COLO668 (cell line): ENCODE measurements at regions not wholly inside any gene's neighbourhood (a gene's known extent, or its start where the extent isn't known, plus 50 kb on each side); places are given as distances from the start of the nearest gene placed in this dataset.
"Not testable (repeated sequence)": the region's sequence is repeated elsewhere in the genome, so short reads cannot be mapped to it uniquely, and the experiment has no call there.

Experiments used
- DNase-seq: peaks from one replicate; lab custom pipeline; 2025; ENCODE audit not compliant: unreplicated experiment; lab: John Stamatoyannopoulos, UW

DNA sequence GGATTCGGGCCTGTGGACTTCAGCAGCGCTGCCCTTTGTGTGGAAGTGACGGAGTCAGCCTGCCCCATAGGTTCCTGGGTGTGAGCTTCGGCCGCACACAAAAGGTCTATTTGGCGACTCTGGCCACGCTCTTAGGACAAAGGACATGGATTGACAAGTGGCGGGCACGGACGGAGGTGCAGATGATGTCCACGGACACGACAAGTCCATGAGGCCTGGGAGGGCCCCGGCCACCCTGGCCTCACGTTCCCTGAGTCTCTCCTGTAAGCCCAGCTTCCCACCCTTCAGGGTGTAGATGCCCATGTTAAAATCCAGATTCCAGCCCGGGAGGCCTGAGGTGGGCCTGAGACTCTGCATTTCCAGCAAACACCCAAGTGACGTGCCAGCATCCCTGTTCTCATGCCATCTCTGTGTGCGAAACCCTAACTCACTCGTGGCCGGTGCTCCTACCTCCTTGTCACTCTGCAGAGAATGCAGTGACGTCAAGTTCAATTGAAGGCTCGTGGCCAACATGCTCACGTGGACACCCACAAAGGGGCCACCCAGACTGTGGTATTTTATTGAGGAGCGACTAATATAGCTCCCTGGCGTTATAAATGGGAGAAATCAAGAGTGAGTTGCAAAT lies 111.7 kb downstream of the RTP5 start:
- DNase-seq = no peak

DNA sequence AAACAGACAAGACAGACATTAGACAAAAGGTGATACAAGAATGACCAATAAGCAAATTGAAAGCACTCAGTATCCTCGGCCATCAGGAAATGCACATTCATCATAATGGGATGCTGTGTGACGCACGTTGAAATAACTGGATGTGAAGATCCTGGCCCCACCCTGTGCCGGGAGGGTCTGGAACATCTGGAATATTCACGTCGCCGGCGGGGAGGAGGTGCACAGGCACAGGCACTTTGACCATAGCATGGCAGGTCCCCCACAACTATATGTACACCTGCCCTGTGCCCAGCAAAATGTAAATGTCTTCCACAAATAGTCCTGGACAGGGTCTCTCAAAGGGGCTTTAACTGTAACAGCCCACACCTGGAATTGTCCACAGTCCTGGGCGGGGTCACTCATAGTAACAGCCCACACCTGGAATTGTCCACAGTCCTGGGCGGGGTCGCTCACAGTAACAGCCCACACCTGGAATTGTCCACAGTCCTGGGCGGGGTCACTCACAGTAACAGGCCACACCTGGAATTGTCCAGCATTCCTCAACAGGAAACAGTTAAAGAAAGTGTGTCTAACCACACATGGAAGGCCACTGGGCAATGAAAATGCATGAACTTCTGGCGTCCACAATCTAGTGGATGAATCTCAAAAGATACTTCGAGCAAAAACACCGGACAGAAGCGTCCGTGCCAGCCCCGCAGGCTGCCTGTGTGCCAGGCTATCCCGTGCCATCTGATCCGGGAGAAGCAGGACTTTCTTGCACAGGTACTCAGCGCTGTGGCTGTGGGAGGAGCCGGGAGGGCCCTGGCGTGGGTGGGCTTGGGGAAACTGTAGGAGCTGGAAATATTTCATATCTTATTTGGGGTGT lies 113.4 kb downstream of the RTP5 start:
- DNase-seq = no peak

DNA sequence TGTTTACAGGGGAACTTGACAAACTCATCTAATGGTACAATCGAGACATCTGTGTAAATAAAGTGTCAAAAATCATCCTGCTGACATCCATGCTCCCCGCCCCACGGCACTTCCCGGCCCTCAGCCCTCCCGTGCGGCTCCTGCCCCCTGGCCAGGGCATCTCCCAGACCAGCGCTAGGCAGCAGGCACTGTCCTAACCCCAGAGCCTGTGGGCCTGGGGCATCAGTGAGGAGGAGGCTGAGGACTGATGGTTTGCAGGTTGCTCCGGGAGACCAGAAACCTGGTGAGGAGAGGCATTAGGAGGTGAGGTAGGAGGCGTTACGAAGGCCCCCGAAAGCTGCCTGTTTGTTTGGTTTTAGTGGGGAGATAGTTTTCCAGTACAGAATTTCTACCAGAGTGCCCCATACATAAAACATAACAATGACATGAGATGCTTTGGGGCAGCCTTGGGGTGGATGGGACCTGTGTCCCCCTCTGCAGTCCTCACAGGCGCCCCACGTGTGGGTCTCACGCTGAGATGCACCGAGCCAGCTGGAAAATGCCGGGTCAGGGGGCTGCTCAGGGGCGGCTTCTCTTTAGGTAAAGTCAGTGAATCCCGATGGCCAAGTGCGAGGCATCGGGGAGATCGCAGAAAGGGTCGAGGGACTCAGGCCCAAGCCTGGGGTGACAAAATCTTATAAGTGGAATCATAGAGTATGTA lies 114.2 kb downstream of the RTP5 start:
- no peak for DNase-seq

DNA sequence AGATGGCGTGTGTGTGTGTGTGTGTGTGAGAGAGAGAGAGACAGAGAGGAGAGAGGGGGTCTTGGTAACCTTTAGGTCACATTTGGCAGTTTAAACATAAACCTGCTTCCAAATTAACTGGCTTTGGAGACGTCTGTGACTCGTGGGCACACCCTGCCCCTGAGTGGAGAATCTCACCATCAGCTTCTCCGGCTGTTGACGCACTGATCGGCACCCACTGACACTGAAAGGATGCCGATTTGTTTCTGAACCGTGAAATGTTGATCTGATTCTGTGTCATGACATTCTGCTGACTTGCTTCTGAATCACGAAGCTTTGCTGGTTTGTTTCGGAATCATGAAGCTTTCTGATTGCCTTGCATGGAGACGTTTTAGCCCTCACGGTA lies 114.7 kb downstream of the RTP5 start:
- DNase-seq = no peak

DNA sequence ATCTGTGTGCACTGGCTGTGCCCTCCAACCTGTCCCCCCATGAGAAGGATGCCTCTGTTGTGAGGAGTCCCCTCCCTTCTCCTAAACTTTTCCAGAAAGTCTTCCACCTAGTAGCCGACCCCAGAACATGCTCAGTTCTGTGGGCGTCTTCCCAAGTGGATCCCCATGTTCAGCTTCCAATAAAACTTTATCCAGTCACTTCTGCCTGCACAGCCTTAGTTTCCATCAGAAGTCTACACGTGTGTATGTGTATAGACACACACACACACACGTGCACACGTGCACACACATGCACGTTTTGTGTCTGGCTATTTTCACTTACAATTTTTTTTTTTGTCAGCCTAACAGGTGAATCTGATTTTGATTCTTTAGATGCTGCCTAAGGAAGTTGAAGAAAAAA lies 115.1 kb downstream of the RTP5 start:
- DNase-seq = no peak

DNA sequence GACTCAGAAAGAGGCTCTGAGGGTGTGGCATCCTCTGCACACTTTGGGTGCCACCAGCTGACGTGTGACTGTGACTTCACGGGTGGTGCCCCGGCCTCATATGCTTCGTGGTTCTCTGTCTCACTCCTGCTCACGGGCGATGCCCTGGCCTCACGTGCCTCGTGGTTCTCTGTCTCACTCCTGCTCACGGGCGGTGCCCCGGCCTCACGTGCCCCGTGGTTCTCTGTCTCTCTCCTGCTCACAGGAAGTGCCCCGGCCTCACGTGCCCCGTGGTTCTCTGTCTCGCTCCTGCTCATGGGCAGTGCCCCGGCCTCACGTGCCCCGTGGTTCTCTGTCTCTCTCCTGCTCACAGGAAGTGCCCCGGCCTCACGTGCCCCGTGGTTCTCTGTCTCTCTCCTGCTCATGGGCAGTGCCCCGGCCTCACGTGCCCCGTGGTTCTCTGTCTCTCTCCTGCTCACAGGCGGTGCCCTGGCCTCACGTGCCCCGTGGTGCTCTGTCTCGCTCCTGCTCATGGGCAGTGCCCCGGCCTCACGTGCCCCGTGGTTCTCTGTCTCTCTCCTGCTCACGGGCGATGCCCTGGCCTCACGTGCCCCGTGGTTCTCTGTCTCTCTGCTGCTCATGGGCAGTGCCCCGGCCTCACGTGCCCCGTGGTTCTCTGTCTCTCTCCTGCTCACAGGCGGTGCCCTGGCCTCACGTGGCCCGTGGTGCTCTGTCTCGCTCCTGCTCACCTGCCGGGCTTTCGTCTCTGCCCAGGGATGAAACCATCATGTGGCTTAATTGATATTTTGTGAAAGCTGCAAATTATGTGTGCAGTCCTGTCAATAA lies 115.8 kb downstream of the RTP5 start:
- not testable (repeated sequence) for DNase-seq

DNA sequence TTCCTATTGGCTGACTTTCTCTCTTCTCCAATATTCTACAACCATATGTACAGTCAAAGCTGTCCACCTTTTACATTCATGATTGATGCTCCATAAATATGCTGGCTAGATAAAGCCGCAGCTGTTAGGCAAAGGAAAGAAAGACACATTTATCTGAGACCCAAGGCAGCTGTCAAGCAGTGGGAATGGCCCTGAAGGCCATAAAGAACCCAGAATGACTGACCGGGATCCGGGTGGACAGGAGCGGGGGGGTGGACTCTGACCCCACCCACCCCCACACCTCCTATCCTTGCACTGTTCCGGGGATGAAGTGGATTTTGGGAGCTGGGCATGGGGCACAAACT lies 116.4 kb downstream of the RTP5 start:
- DNase-seq = no peak

DNA sequence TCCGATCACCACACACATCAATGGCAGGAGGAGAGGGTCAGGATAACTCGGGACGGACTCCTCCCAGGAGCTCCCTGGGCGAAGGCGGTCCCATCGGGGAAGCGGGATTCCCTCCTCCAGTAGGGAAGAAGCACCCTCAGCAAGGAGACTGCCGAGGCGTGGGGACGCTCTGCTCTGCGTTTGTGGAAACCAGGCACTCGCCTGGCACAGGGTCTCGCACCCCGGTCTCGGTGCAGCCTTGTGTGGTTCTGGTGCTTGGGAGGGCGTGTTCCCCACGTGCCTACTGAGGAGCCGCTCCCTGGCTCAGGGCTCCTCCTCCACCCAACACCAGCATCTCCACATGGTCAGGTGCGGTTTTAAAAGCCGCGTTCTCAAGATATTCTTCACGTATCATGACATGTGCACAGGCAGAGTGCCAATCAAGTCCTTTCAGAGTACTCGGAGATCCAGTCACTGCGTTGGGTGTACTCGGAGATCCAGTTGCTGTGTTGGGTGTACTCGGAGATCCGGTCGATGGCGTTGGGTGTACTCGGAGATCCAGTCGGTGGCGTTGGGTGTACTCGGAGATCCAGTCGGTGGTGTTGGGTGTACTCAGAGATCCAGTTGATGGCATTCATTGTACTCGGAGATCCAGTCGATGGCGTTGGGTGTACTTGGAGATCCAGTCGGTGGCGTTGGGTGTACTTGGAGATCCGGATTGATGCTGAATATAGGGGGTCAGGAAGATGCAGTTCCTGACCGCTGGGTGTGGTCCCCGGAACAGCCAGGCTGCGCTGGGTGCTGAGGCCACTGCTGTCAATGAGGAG lies 117.5 kb downstream of the RTP5 start:
- DNase-seq = no peak

DNA sequence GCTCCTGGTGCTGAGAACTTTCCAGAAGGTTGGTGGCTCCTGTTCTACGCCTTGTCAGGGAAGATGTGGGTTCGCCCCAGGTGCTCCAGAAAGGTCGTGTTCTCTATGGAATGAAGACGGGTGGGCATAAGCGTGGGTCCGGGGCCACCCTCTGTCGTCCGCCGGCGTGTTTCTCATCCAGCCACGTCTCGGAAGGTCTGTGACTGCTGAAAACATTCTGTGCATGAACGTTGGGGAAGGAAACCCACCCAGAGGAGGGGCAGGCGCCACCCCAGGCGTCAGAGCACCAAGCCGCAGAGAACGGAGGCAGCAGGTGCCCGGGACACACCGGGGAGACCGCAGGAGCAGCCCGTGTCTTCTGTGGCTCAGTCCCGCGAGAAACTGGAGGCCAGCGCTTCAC lies 118.2 kb downstream of the RTP5 start:
- no peak for DNase-seq

DNA sequence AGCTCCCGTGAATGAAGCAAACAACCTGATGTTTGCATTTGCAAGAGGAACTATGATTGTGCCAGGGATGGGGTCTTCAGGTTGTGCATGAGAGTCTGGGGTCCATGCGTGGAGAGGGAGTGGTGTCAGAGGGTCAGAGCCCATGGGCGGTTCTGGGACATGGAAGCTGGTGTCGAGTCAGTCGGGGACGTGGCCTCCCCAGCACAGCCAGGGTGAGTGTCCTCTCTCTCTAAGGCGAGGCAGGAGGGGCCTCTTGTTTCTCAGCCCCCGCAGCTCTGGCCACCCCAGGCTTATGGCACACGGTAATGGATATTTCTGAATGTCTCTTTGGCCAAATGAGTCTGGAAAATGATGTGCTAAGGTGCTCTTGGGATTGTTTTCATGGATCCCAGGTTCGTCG lies 118.6 kb downstream of the RTP5 start:
- DNase-seq = no peak

DNA sequence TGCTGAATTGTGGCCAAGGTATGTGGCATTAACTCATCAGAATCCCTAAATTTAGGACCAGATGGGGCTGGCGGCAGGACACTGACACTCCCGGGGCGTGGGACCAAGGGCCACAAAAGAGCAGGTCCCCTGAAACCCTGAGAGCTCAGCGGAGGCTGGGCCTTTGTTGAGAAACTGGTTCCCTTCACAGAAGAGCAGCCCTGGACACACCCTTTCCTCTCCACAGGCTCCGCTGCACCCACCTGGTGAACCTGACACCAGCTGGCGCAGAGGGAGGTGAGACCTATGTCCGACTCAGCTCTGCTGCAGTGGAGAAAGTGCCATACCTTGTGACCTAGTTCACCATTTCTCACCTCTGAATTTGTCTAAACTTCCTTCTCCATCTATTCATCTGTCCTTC lies 119.5 kb downstream of the RTP5 start:
- DNase-seq = peak; percentile 70

DNA sequence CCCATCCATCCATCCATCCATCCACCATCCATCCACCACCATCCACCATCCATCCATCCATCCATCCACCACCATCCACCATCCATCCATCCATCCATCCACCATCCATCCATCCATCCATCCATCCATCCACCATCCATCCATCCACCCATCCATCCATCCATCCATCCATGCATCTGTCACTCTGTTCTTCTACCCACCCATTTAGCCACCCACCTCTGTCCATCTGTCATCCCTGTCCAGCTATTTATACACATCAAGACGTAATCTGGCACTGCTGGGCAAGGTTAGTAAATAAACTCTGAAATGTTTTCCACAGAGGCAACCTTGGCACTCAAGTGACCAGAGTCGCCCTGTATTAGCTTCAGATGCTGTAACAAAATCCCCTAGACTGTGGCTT lies 120.9 kb downstream of the RTP5 start:
- no peak for DNase-seq

DNA sequence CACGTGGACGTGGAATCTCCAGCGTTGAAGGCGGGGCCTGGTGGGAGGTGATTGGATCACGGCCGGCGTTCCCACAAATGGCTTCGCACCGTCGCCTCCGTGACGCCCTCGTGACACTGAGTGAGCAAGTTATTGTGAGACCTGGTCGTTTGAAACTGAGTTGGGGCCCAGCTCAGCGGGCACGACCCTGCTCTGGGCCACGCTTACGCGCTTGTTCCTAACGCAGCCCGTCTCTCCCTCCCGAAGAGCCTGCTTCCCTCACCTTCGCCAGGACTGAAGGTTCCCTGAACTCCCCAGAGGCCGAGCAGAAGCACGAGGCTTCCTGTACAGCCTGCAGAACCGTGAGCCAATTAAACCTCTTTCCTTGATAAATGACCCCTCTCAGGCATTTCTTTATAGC lies 121.8 kb downstream of the RTP5 start:
- no peak for DNase-seq

DNA sequence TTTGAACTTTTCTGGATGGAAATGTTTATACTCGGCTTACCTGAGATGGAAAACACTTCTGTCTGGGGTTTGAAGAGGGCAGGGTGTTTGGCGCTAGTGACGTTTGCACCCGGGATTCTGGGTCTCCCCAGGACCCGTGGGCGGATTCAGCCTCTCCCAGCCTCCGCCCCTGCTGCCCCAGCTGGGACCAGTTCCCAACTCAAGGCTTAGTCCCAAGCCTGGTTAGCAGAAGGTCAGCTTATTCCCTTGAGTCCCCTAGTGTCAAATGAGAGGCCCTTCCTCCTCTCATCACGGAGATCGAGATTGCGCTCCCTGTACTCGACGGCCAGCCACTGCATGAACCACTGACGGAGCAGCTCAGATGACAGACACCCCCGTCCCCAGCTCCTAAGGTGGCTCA lies 123.2 kb downstream of the RTP5 start:
- no peak for DNase-seq

DNA sequence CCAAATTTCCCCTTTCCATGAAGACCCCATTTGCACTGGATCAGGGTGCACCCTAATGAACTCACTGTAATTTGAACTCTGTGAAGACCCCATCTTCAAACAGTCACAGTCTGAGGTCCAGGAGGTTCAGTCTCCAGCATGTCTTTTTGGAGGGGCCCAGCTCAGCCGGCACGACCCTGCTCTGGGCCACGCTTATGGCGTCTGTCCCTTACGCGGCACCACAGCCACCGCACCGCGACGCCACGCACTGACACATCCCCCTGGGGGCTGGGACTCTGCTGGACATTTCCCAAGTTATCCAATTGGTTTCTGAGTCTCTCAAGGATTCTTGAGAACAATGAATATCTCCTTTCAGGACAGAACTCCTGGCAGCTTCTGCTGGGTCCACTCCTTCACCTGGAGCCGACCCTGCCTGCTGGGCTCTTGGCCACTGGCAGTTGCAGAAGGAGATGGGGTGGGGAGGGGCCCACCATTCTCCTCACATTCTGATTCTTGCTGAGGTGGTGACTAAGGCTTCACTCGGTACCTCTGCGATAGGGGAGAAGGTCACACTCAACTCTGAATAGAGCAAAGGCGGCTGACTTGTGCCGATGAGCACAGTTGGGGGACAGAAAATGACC lies 124.0 kb downstream of the RTP5 start:
- no peak for DNase-seq

DNA sequence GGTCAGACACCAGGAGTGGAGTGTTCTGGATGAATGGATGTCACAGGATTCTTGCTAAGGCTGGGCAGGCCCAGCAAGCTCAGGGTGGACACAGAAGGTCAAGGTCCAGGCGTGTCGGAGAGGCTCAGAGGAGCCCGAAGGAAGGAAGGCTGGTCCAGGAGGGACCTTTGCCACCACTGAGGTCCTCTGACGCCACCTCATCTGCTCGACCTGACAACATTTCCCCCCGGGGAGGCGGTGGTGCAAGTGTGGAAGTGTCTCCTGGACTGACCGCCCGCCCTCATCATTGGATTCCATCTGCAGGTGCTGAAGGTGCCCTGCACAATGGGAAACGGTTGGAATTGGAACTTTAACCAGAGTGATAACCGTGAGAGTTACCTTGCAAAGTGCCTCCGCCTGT lies 124.6 kb downstream of the RTP5 start:
- DNase-seq = no peak

DNA sequence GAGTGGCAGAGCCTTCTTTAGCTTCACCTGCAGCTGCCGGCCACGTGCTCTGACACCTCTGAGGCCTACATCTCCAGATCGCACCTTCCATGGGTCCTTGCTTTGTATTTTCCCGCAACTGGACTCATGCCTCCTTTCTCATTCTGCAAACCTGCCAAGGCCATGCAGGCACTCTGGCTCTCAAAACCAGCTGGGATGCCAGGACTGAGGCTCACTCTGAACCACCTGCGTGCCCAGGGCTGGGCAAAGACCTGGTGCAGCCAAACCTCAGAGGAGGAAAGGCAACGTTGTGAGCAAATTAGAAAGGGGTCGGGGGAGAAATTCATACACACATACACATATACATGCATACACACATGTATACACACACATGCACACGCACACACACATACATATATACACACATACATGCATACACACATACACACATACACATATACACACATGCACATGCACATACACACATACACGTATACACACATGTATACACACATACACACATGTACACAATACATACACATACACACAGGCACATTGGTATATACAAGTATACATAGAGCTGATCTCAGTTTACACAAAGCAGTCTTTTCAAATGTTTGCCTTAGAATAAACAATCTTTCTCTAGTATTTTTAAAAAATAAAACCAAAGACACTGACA lies 125.2 kb downstream of the RTP5 start:
- no peak for DNase-seq

DNA sequence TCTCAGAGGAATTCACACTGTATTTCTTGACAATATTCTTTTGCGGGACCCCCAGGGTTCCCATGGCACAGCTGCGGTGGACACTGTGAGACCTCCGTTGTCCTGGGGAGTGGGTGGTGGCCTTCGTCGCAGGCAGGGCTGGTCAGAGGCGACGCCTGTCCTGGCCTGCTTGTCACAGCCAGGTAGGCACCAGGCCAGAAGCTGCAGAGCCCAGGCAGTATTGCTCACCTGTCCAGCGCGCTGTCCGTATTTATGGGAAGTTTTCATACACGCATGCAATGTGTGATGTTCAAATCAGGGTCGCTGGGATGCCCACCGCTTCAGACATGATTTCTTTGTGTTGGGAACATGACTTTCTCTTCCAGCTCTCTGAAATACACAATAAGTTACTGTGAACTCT lies 126.6 kb downstream of the RTP5 start:
- DNase-seq = no peak

DNA sequence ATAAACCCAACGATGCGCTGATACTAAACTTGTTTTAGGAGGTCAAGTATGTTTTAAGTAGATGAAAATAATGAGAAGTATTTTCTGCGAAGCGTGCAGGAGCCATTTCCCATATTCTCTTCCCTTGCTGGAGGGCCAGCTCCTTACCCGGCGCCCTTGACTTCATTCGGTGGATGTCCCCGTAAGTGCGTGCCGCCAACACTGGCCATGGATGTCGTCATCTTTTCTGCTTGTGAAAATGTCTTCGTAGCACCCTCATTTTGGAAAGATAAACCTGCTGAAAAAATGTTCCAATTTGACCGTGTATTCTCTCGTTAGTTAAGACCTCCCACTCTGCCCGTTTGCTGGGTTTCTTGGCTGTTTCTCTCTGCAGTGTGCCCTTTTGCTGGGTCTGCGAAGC lies 127.5 kb downstream of the RTP5 start:
- no peak for DNase-seq

DNA sequence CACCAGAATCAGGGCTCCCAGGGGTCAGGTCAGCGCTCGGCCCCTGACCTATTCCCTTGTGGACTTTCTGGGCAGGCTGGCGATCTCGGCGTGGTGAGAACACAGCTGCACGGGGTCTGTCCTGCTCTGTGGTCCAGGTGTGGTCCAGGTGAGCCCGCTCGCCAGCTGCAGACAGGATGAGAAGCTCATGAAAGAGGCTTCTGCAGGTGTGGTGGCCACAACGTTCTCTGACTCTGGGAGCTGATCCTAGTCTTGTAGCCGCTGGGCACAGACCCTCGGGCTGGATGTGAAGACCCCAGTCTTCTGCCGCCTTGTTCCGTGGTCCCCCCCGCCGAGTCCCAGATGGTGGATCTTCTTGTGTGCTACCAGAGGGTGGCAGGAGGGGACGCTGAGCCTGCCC lies 129.7 kb downstream of the RTP5 start:
- no peak for DNase-seq
